Stimulated activated CD4-positive, alpha-beta T cell treated with anti-CD3 and anti-CD28 coated beads, Interleukin-12 subunit alpha, Interleukin-12 subunit beta, amount 100 ng/mL, for 48 hours (primary cell): ENCODE measurements at regions not wholly inside any gene's neighbourhood (a gene's known extent, or its start where the extent isn't known, plus 50 kb on each side); places are given as distances from the start of the nearest gene placed in this dataset.

Source experiments
- DNase-seq, 3 donors: peaks; one replicate each; pipeline ENCODE4 v3.0.0-alpha.2; 2020; ENCODE audit warnings: low read depth in 2 of 3, low spot score in 1 of 3

DNA sequence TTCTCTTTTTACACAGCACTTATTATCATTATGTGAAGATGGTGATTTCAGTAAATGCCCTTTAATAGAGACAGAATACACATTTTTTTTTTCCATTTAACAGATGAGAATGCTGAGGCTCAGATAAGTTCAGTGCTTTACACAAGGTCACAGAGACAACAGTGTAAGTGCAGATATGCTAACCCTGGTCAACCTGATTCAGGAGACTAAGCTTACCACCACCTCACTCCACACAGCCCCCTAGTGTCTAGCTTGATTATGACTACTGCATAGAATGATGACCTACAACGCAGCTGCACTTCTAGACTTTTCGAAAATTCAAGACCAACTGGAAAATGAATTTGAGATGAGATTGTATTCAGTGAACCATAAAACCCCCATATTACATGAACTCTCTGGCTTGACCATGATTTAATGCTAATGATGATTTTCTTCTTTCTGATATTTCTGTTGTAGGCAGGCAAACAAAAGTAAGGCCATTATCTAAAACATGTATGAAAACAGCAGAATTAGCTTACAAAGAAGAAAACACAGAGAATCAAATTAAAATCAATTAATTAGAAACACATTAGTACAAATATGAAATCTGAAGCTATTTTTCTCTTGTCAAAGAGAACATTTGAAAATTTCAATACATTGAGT, 212.1 kb upstream of the PHACTR1 start:
- no peak for DNase-seq

GRCh38 chr6:12505486-12505885, 211.1 kb upstream of the PHACTR1 start:
- DNase-seq: no peak

DNA sequence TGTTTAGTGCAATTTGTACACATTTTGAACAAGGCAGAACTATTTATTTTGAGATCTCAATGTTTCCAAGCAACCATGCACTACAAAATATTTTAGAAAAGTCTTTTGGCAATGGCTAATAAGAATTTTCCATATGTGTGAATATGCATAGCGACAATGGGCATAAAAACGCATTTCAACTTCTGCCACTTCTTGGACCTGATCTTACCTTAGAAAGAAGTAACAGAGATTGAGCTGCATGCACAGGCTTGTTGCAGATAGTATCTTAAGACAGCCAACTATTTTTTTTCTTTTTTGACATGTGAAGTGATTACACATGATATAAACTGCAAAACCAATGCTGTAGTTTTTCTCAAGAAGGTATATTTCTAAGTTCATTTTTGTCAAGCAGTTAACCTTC, 210.4 kb upstream of the PHACTR1 start:
- DNase-seq: no peak

- DNase-seq: no peak
Observed at GRCh38 chr6:12507636-12508035, 208.9 kb upstream of the PHACTR1 start.

DNA sequence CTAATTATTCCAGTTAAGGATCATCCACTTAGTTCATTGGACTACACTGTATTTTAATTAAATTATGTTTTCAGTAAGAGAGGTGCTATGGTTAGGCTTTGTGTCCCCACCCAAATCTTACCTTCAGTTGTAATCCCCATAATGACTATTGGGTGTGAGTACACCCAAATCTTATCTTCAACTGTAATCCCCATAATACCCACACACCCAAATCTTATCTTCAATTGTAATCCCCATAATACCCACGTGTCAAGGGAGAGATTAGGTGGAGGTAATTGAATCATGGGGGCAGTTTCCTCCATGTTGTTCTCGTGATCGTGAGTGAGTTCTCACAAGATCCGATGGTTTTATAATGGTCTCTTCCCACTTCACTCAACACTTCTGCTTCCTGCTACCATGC, 208.0 kb upstream of the PHACTR1 start:
- DNase-seq: no peak

- DNase-seq: no peak
Observed at GRCh38 chr6:12509060-12509459, 207.5 kb upstream of the PHACTR1 start.

DNA sequence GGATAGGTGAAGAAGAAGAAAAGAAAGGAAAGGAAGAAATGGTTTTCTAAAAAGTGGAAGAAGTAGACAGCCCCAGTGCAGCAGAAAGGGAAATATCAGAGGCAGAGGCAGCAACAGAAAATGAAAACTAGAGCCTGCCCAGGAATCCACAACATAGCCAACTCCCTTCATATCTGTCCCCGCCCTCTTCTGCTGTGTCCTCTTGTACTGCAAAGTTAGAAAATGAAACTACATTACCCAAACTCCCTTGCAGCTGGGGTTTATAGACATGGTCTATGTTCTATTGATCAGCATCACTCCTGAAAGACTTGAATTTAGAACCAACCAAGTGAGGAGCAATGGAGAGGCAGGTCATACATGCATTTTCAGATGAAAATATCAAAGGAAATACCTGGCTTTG, 200.5 kb upstream of the PHACTR1 start:
- no peak for DNase-seq

DNA sequence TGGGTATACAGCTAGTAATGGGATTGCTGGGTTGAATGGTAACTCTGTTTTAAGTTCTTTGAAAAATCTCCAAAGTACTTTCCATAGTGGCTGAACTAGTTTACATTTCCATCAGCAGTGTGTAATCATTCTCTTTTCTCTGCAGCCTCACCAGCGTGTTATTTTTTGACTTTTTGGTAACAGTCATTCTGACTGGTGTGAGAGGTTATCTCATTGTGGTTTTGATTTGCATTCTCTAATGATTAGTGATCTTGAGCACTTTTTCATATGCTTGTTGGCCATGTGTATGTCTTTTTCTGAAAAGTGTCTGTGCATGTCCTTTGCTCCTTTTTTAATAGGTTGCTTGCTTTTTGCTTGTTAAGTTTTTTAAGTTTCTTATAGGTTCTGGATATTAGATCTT, 194.2 kb upstream of the PHACTR1 start:
- no peak for DNase-seq

DNA sequence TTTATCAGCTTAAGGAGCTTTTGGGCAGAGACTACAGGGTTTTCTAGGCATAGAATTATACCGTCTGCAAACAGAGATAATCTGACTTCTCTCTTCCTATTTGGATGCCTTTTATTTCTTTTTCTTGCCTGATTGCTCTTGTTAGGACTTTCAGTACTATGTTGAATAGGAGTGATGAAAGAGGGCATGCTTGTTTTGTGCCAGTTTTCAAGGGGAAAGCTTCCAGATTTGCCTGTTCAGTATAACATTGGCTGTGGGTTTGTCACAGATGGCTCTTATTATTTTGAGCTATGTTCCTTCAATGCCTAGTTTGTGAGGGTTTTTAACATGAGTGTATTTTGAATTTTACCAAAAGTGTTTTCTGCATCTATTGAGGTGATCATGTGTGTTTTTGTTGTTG, 192.8 kb upstream of the PHACTR1 start:
- DNase-seq: no peak

DNA sequence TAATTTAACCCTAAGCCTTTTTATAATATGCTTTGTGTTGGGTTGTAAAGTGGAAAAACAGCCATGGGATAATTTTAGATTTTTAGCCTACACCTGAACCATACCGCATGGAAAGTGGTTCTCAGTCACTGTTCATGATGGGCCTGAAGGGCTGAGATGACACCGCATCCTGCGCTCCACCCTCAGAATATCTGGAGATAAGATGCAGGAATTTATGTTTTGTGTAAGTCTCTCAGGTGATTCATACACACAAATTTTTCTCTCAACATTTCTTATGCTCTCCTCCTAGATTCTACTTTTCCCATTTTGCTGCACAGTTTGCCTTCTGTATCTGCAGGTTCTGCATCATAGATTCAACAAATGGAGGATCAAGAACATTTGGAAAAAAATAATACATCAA, 191.3 kb upstream of the PHACTR1 start:
- DNase-seq: no peak

DNA sequence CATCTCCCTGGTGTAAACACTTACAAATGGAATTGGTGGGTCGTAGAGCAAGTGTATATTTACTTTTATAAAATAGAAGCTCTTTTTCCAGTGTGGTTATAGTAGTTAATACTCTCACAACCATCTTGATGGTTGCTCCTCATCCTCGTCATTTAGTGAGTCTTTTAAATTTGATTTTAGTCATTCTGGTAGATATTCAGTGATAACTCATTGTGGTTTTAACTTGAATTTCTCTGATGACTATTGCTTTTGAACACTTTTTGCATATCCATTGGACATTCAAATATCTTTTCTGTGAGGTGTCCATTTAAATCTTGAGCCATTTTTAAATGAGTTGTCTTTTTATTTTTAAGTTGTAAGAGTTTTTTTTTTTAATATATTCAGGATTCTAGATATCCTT, 189.2 kb upstream of the PHACTR1 start:
- no peak for DNase-seq

GRCh38 chr6:12528136-12528535, 188.4 kb upstream of the PHACTR1 start:
- no peak for DNase-seq

DNA sequence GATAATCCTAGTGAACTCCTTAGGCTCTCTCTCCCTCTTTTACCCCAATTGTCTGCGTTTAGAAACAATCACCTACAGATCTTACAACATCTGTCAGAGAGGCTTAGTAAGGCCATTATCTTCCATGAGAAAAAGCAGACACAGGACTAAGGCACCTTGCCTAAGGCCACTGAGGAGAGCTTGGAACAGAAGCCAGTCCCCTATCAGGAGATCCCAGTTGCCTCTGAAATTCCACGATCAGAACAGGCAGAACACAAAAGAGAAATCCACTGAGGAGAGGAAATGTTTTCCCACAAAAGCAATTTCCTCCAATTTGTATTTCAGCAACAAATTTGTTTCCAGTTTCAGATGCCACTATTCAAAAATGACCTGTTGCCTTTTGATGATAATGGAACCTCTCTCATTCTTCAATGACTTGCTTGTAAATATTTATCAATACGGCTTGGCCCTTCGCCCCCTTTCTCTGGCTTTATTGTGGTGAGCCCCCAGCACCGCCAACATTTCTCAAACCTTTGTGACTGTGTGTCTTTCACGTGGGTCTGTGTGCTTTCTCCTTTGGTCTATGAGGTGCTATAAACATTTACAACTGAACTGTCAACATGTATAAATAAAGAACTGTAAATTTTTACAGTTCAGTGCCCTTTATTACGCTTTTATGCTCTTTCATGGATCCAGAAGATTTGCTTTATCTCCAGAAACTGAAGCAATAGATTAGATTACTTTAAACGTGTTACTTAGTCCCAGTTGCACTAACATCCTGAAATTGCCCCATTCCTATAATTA, 187.8 kb upstream of the PHACTR1 start:
- no peak for DNase-seq

GRCh38 chr6:12529364-12530019, 187.1 kb upstream of the PHACTR1 start:
- no peak for DNase-seq

- DNase-seq: no peak
Observed at GRCh38 chr6:12530345-12530744, 186.2 kb upstream of the PHACTR1 start.

- no peak for DNase-seq
Observed at GRCh38 chr6:12533586-12533985, 183.0 kb upstream of the PHACTR1 start.

DNA sequence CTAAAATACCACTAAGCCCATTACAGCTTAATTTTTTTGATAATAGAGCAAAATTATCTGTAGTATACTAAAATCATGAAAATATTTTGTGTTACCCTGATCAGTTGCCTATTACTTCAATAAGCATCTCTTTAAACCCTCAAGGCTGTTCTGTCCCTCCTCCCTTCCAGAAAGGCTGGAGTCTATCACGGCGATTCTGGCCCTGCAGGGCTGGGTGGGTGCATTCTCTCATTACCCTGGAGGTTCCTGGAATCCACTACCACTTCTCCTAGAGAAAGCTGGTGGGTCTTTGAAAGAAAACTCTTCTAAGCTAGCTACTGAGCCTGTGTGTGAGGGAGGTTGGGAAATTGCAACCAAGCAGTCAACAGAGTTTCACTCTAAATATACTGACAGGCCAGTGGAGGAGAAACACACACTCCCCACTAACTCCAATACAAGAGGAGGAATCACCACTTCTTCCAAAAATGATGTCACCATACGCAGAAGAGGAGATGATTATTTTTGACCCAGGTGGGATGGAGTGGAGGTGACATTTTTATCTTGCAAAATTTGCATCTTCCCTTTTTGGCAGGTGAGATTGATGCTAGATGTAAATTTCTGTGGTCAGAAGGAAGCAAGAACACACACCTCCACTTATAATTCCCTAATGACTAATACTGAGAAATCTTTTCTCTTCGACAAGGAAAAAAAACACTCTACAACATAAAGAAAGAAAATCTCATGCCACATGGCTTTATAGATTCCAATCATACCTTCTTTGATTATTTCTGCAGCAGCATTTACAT, 182.3 kb upstream of the PHACTR1 start:
- no peak for DNase-seq

GRCh38 chr6:12535586-12536314, 180.8 kb upstream of the PHACTR1 start:
- DNase-seq: no peak

GRCh38 chr6:12536416-12536815, 180.2 kb upstream of the PHACTR1 start:
- DNase-seq: no peak

GRCh38 chr6:12537389-12537788, 179.2 kb upstream of the PHACTR1 start:
- no peak for DNase-seq

- DNase-seq: no peak
Observed at GRCh38 chr6:12538881-12539357, 177.6 kb upstream of the PHACTR1 start.
